KMS-11 (cell line): ENCODE measurements at regions not wholly inside any gene's neighbourhood (a gene's known extent, or its start where the extent isn't known, plus 50 kb on each side); places are given as distances from the start of the nearest gene placed in this dataset.

Experiments used
- H2AFZ ChIP-seq: fragments of 200-600 bp; sonication (generic); 2 replicates; pipeline ENCODE4 v1.6.1; 2016; ENCODE audit warnings: antibody characterized with exemption, mixed run types, low read depth
- H3K27ac ChIP-seq: fragments of 200-600 bp; sonication (generic); 2 replicates; pipeline ENCODE4 v1.6.1; 2016; ENCODE audit warnings: mild to moderate bottlenecking, mixed run types
- H3K27me3 ChIP-seq: fragments of 200-600 bp; sonication (generic); 2 replicates; pipeline ENCODE4 v1.6.1; 2017; ENCODE audit warnings: mild to moderate bottlenecking, low read depth, mixed run types, moderate library complexity; ENCODE audit not compliant: insufficient read depth
- H3K36me3 ChIP-seq: fragments of 200-600 bp; sonication (generic); 2 replicates; pipeline ENCODE4 v1.6.1; 2017; ENCODE audit warnings: mild to moderate bottlenecking, mixed run types; ENCODE audit not compliant: insufficient read depth
- H3K4me1 ChIP-seq: fragments of 200-600 bp; sonication (generic); 2 replicates; pipeline ENCODE4 v1.6.1; 2016; ENCODE audit warnings: mild to moderate bottlenecking, low read depth, mixed run types; ENCODE audit not compliant: poor library complexity, severe bottlenecking
- H3K4me2 ChIP-seq: fragments of 200-600 bp; sonication (generic); 2 replicates; pipeline ENCODE4 v1.7.0; 2016; ENCODE audit warnings: mild to moderate bottlenecking, mixed run types
- H3K4me3 ChIP-seq: fragments of 200-600 bp; sonication (generic); IDR thresholded peaks from 2 replicates; pipeline ENCODE4 v1.6.1; 2017; ENCODE audit warnings: low read depth, low read length, mixed read lengths; ENCODE audit not compliant: insufficient read depth
- H3K79me2 ChIP-seq: fragments of 200-600 bp; sonication (generic); 2 replicates; pipeline ENCODE4 v1.6.1; 2016; ENCODE audit warnings: low read depth, mixed run types; ENCODE audit not compliant: insufficient read depth
- H3K9ac ChIP-seq: fragments of 200-600 bp; sonication (generic); 2 replicates; pipeline ENCODE4 v1.6.1; 2016; ENCODE audit warnings: mild to moderate bottlenecking, mixed run types
- H4K20me1 ChIP-seq: fragments of 200-600 bp; sonication (generic); 2 replicates; pipeline ENCODE4 v1.6.1; 2016; ENCODE audit warnings: mild to moderate bottlenecking, mixed run types; ENCODE audit not compliant: insufficient read depth
- CTCF ChIP-seq: fragments of 200-600 bp; sonication (generic); conservative IDR thresholded peaks from 2 replicates; pipeline ENCODE4 v1.6.1; 2017; ENCODE audit warnings: low read depth, mild to moderate bottlenecking, antibody characterized with exemption, low read length, moderate library complexity, mixed read lengths

GRCh38 chr12:115785548-115785947 lies 491.9 kb downstream of the MED13L start:
- no peaks in the 10 kb centered on the region for H3K36me3 ChIP-seq
- H3K4me3 ChIP-seq = no peak overlapping the region
- no peak overlapping the region for H2AFZ ChIP-seq
- no peaks in the 10 kb centered on the region for H3K79me2 ChIP-seq
- no peaks in the 10 kb centered on the region for H3K27me3 ChIP-seq
- no peak overlapping the region for H3K9ac ChIP-seq
- H3K4me1 ChIP-seq = no peaks in the 10 kb centered on the region
- TF ChIP-seq CTCF = no peak
- no peaks in the 10 kb centered on the region for H4K20me1 ChIP-seq
- H3K27ac ChIP-seq = no peak overlapping the region
- no peak overlapping the region for H3K4me2 ChIP-seq

GRCh38 chr12:115776399-115776798 lies 501.1 kb downstream of the MED13L start:
- no peak for TF ChIP-seq CTCF
- H4K20me1 ChIP-seq = no peaks in the 10 kb centered on the region

GRCh38 chr12:115774148-115774895 lies 503.2 kb downstream of the MED13L start:
- Histone ChIP-seq H2AFZ (no peak overlapping the region), H3K9ac (no peak overlapping the region), H3K4me1 (no peaks in the 10 kb centered on the region), H3K79me2 (no peaks in the 10 kb centered on the region), H3K4me3 (no peak overlapping the region), H3K36me3 (no peaks in the 10 kb centered on the region), H3K27ac (no peak overlapping the region), H4K20me1 (no peaks in the 10 kb centered on the region), H3K27me3 (no peaks in the 10 kb centered on the region), H3K4me2 (no peak overlapping the region)
- TF ChIP-seq CTCF = no peak

More at GRCh38 chr12:115776399-115776798, 501.1 kb downstream of the MED13L start:
- H2AFZ ChIP-seq = no peak overlapping the region
- H3K36me3 ChIP-seq = no peaks in the 10 kb centered on the region
- no peak overlapping the region for H3K27ac ChIP-seq
- no peak overlapping the region for H3K9ac ChIP-seq
- no peak overlapping the region for H3K4me2 ChIP-seq
- H3K79me2 ChIP-seq = no peaks in the 10 kb centered on the region
- no peaks in the 10 kb centered on the region for H3K4me1 ChIP-seq
- no peaks in the 10 kb centered on the region for H3K27me3 ChIP-seq
- H3K4me3 ChIP-seq = no peak overlapping the region

- H3K4me1 ChIP-seq = no peaks in the 10 kb centered on the region
- no peak overlapping the region for H3K27ac ChIP-seq
Measured at GRCh38 chr12:115771601-115772000, 505.9 kb downstream of the MED13L start.

More at GRCh38 chr12:115771601-115772000, 505.9 kb downstream of the MED13L start:
- TF ChIP-seq CTCF = no peak
- no peak overlapping the region for H3K9ac ChIP-seq
- H4K20me1 ChIP-seq = no peaks in the 10 kb centered on the region
- no peak overlapping the region for H3K4me2 ChIP-seq
- no peaks in the 10 kb centered on the region for H3K79me2 ChIP-seq
- H3K36me3 ChIP-seq = no peaks in the 10 kb centered on the region
- no peak overlapping the region for H2AFZ ChIP-seq
- no peak overlapping the region for H3K4me3 ChIP-seq
- H3K27me3 ChIP-seq = no peaks in the 10 kb centered on the region
